AML-193 (cell line): ENCODE measurements at regions not wholly inside any gene's neighbourhood (a gene's known extent, or its start where the extent isn't known, plus 50 kb on each side); places are given as distances from the start of the nearest gene placed in this dataset.

Source experiments
- DNase-seq, 2 experiments: peaks; one replicate each; lab custom pipeline; 2025; lab: John Stamatoyannopoulos, UW

GRCh38 chrX:805103-805670, 174.6 kb downstream of the SHOX start:
- no peak for DNase-seq

GRCh38 chrX:802846-803245, 172.3 kb downstream of the SHOX start:
- DNase-seq: no peak

- no peak for DNase-seq
Observed at GRCh38 chrX:799808-800207, 169.2 kb downstream of the SHOX start.

GRCh38 chrX:794311-794710, 163.7 kb downstream of the SHOX start:
- DNase-seq: no peak

- DNase-seq: no peak
Observed at GRCh38 chrX:793216-793770, 162.7 kb downstream of the SHOX start.

GRCh38 chrX:791479-792034, 161.0 kb downstream of the SHOX start:
- no peak for DNase-seq

GRCh38 chrX:790783-791360, 160.3 kb downstream of the SHOX start:
- DNase-seq: no peak

GRCh38 chrX:790041-790506, 159.5 kb downstream of the SHOX start:
- DNase-seq: no peak

- DNase-seq: no peak
Observed at GRCh38 chrX:789096-789495, 158.5 kb downstream of the SHOX start.

GRCh38 chrX:786441-786881, 155.9 kb downstream of the SHOX start:
- no peak for DNase-seq

GRCh38 chrX:784829-785228, 154.2 kb downstream of the SHOX start:
- DNase-seq: no peak

GRCh38 chrX:781224-782204, 150.9 kb downstream of the SHOX start:
- no peak for DNase-seq

GRCh38 chrX:776529-777230, 146.1 kb downstream of the SHOX start:
- no peak for DNase-seq

GRCh38 chrX:776061-776460, 145.5 kb downstream of the SHOX start:
- DNase-seq: no peak

- no peak for DNase-seq
Observed at GRCh38 chrX:774536-774935, 143.9 kb downstream of the SHOX start.

- DNase-seq: no peak
Observed at GRCh38 chrX:773292-774025, 142.9 kb downstream of the SHOX start.

GRCh38 chrX:771536-771935, 140.9 kb downstream of the SHOX start:
- DNase-seq: no peak

- no peak for DNase-seq
Observed at GRCh38 chrX:769796-770195, 139.2 kb downstream of the SHOX start.

GRCh38 chrX:768596-768995, 138.0 kb downstream of the SHOX start:
- no peak for DNase-seq

- DNase-seq: no peak
Observed at GRCh38 chrX:758917-759316, 128.3 kb downstream of the SHOX start.

- no peak for DNase-seq
Observed at GRCh38 chrX:750812-751211, 120.2 kb downstream of the SHOX start.
